T-cell (primary cell): ENCODE measurements at regions not wholly inside any gene's neighbourhood (a gene's known extent, or its start where the extent isn't known, plus 50 kb on each side); places are given as distances from the start of the nearest gene placed in this dataset.
"Not testable (repeated sequence)": the region's sequence is repeated elsewhere in the genome, so short reads cannot be mapped to it uniquely, and the experiment has no call there.

Experiments
- ATAC-seq, 4 experiments: fragments of 200-7000 bp in 3 of 4; fragments of 150-1000 bp in 1 of 4; cut with Tn5 transposase; replicated peaks in 1 of 4; 1 replicate in 3 of 4; 2 replicates in 1 of 4; pipeline ENCODE4 v1.10.0; 2021; ENCODE audit warnings: moderate library complexity in 3 of 4, mild to moderate bottlenecking in 2 of 4, moderate number of reproducible peaks in 1 of 4
- CTCF ChIA-PET, 2 donors: fragments of 300-600 bp; sonication (Branson Sonifier 250); formaldehyde crosslinking; loops; one replicate each; lab custom pipeline; 2022; ENCODE audit warnings: antibody characterized with exemption in 2 of 2; lab: Charles Lee
- POLR2A ChIA-PET, 2 donors: fragments of 300-600 bp; sonication (Branson Sonifier 250); formaldehyde crosslinking; loops; one replicate each; lab custom pipeline; 2022; ENCODE audit warnings: antibody characterized with exemption in 2 of 2; lab: Charles Lee
- DNase-seq, 35 experiments: peaks; one replicate each; pipeline versions ENCODE4 v3.0.0 to v3.0.0-alpha.2; 2013 to 2023
- H3K27ac ChIP-seq: one replicate; pipeline ENCODE4 v1.5.1; 2013; ENCODE audit warnings: low read length
- H3K27me3 ChIP-seq, 2 experiments: replicated peaks in 1 of 2; 1 replicate in 1 of 2; 2 replicates in 1 of 2; pipeline versions ENCODE4 v1.6.1 to v1.7.0; 2013; ENCODE audit warnings: low read length in 1 of 2, mixed read lengths in 1 of 2; ENCODE audit not compliant: control insufficient read depth in 2 of 2, insufficient read depth in 2 of 2; ENCODE audit errors: extremely low read depth in 1 of 2
- H3K36me3 ChIP-seq, 2 donors: 1 replicate in 1 of 2; 2 replicates in 1 of 2; pipeline versions ENCODE4 v1.6.1 to v1.7.0; 2013; ENCODE audit warnings: low read length in 1 of 2; ENCODE audit not compliant: control insufficient read depth in 2 of 2, insufficient read depth in 1 of 2; ENCODE audit errors: extremely low read depth in 1 of 2
- H3K4me1 ChIP-seq, 2 experiments: 1 replicate in 1 of 2; 2 replicates in 1 of 2; pipeline versions ENCODE4 v1.6.1 to v1.7.0; 2013; ENCODE audit warnings: low read length in 2 of 2, mixed read lengths in 1 of 2; ENCODE audit not compliant: insufficient read depth in 2 of 2, control insufficient read depth in 1 of 2; ENCODE audit errors: extremely low read depth in 1 of 2
- H3K4me3 ChIP-seq, 2 donors: 1 replicate in 1 of 2; 2 replicates in 1 of 2; pipeline versions ENCODE4 v1.5.1 to v1.7.0; 2013; ENCODE audit warnings: mild to moderate bottlenecking in 2 of 2, low read length in 1 of 2, moderate library complexity in 1 of 2; ENCODE audit not compliant: control insufficient read depth in 1 of 2; ENCODE audit errors: extremely low read depth in 1 of 2
- H3K9me3 ChIP-seq: 2 replicates; pipeline ENCODE4 v1.7.0; 2013
- H3K27ac Mint-ChIP-seq, 2 donors: one replicate each; pipeline ENCODE4 v1.8.0; 2020 to 2021; ENCODE audit warnings: mild to moderate bottlenecking in 2 of 2, mixed read lengths in 2 of 2
- H3K27me3 Mint-ChIP-seq, 2 donors: one replicate each; pipeline ENCODE4 v1.8.0; 2021 to 2022; ENCODE audit warnings: mixed read lengths in 2 of 2
- H3K36me3 Mint-ChIP-seq: one replicate; pipeline ENCODE4 v1.8.0; 2021; ENCODE audit warnings: mixed read lengths
- H3K4me1 Mint-ChIP-seq, 3 donors: one replicate each; pipeline ENCODE4 v1.8.0; 2020 to 2022; ENCODE audit warnings: mixed read lengths in 3 of 3, mild to moderate bottlenecking in 1 of 3
- H3K4me3 Mint-ChIP-seq, 3 donors: one replicate each; pipeline ENCODE4 v1.8.0; 2020 to 2022; ENCODE audit warnings: mild to moderate bottlenecking in 3 of 3, mixed read lengths in 3 of 3, moderate library complexity in 3 of 3
- H3K9me3 Mint-ChIP-seq, 3 donors: one replicate each; pipeline ENCODE4 v1.8.0; 2020 to 2022; ENCODE audit warnings: mixed read lengths in 3 of 3
- WGBS: methylation state at CpG from one replicate; pipeline ENCODE4 v1.1.5; 2013; ENCODE audit warnings: missing lambda C conversion rate; ENCODE audit not compliant: insufficient coverage; 5-methylcytosine and 5-hydroxymethylcytosine counted together

GRCh38 chr5:44099643-44100042, 289.6 kb downstream of the FGF10 start:
- ChIA-PET CTCF (no interaction called here), POLR2A (no interaction called here)
- no peaks in the 10 kb centered on the region for H3K27me3 ChIP-seq
- no peak for ATAC-seq
- H3K4me3 ChIP-seq, result no peak overlapping the region
- Mint-ChIP-seq H3K36me3 (no peaks in the 10 kb centered on the region), H3K9me3 (peaks cover 4 to 25% (median 15%) of the 10 kb centered on the region in 3 donors), H3K4me3 (no peak overlapping the region), H3K4me1 (no peaks in the 10 kb centered on the region), H3K27ac (no peak overlapping the region), H3K27me3 (no peaks in the 10 kb centered on the region)
- no peak overlapping the region for H3K27ac ChIP-seq
- WGBS, result no CpG with 5 or more reads among the region's 2 CpGs
- H3K4me1 ChIP-seq, result no peaks in the 10 kb centered on the region
- DNase-seq, result no peak
- H3K36me3 ChIP-seq, result no peaks in the 10 kb centered on the region
- H3K9me3 ChIP-seq, result no peaks in the 10 kb centered on the region

- Mint-ChIP-seq H3K4me1 (no peaks in the 10 kb centered on the region), H3K36me3 (no peaks in the 10 kb centered on the region), H3K27me3 (no peaks in the 10 kb centered on the region), H3K4me3 (no peak overlapping the region), H3K27ac (no peak overlapping the region), H3K9me3 (peaks cover 0 to 8% (median 6%) of the 10 kb centered on the region in 3 donors)
- no peak for DNase-seq
- Histone ChIP-seq H3K4me3 (no peak overlapping the region), H3K27ac (no peak overlapping the region), H3K4me1 (no peaks in the 10 kb centered on the region), H3K27me3 (no peaks in the 10 kb centered on the region), H3K9me3 (no peaks in the 10 kb centered on the region), H3K36me3 (no peaks in the 10 kb centered on the region)
- WGBS, result no CpG with 5 or more reads among the region's 1 CpG
- ATAC-seq, result no peak
- ChIA-PET POLR2A (interaction anchor here in 1 of 2 donors (0.7 kb wide), 1 partner anchor 1750 kb away, joined by 4 read pairs; no protein-coding TSS in a partner anchor), CTCF (no interaction called here)
Measured at GRCh38 chr5:44089424-44090144, 299.6 kb downstream of the FGF10 start.

- Histone ChIP-seq H3K4me1 (no peaks in the 10 kb centered on the region), H3K27me3 (no peaks in the 10 kb centered on the region), H3K27ac (no peak overlapping the region), H3K36me3 (no peaks in the 10 kb centered on the region), H3K4me3 (no peak overlapping the region), H3K9me3 (no peaks in the 10 kb centered on the region)
- CTCF ChIA-PET, result no interaction called here
- ATAC-seq (no peak), DNase-seq (no peak)
- Mint-ChIP-seq H3K9me3 (peaks cover 6 to 16% (median 14%) of the 10 kb centered on the region in 3 donors), H3K4me1 (no peaks in the 10 kb centered on the region), H3K27me3 (no peaks in the 10 kb centered on the region), H3K27ac (no peak overlapping the region), H3K4me3 (no peak overlapping the region), H3K36me3 (no peaks in the 10 kb centered on the region)
- POLR2A ChIA-PET, result interaction anchor here in 1 of 2 donors (0.6 kb wide), 1 partner anchor 392 kb away, joined by 7 read pairs; no protein-coding TSS in a partner anchor
Measured at GRCh38 chr5:44085083-44085482, 304.1 kb downstream of the FGF10 start.

GRCh38 chr5:44074547-44074946, 314.7 kb downstream of the FGF10 start:
- H3K36me3 Mint-ChIP-seq, H3K4me1 Mint-ChIP-seq, H3K4me3 Mint-ChIP-seq, H3K27ac Mint-ChIP-seq, H3K9me3 ChIP-seq, POLR2A ChIA-PET, H3K4me3 ChIP-seq, H3K4me1 ChIP-seq, H3K27me3 Mint-ChIP-seq, ATAC-seq, DNase-seq, H3K36me3 ChIP-seq, H3K27me3 ChIP-seq, H3K27ac ChIP-seq: not testable (repeated sequence)
- CTCF ChIA-PET, result interaction anchor here in 1 of 2 donors (0.7 kb wide), 1 partner anchor 1325 kb away, joined by 4 read pairs; no protein-coding TSS in a partner anchor
- WGBS, result 90% methylated on average over 9 of the region's 21 CpGs
- H3K9me3 Mint-ChIP-seq, result peaks cover 6 to 15% (median 6%) of the 10 kb centered on the region in 3 donors

- CTCF ChIA-PET, result no interaction called here
- ATAC-seq, result no peak
- H3K27me3 Mint-ChIP-seq, result no peaks in the 10 kb centered on the region
Measured at GRCh38 chr5:44051591-44051990, 337.6 kb downstream of the FGF10 start.

GRCh38 chr5:44048276-44048984, 340.8 kb downstream of the FGF10 start:
- DNase-seq (no peak), ATAC-seq (no peak)
- Histone ChIP-seq H3K27me3 (no peaks in the 10 kb centered on the region), H3K36me3 (no peaks in the 10 kb centered on the region), H3K27ac (no peak overlapping the region), H3K4me3 (no peak overlapping the region), H3K4me1 (no peaks in the 10 kb centered on the region), H3K9me3 (peaks cover 2% of the 10 kb centered on the region)
- H3K36me3 Mint-ChIP-seq, result no peaks in the 10 kb centered on the region
- CTCF ChIA-PET, result no interaction called here
- POLR2A ChIA-PET, result no interaction called here
- H3K4me1 Mint-ChIP-seq, result no peaks in the 10 kb centered on the region
- H3K9me3 Mint-ChIP-seq, result peaks cover 7 to 16% (median 10%) of the 10 kb centered on the region in 3 donors
- WGBS, result 80% methylated on average over 1 of the region's 4 CpGs
- no peak overlapping the region for H3K4me3 Mint-ChIP-seq
- no peaks in the 10 kb centered on the region for H3K27me3 Mint-ChIP-seq
- no peak overlapping the region for H3K27ac Mint-ChIP-seq

More at GRCh38 chr5:44051591-44051990, 337.6 kb downstream of the FGF10 start:
- no peaks in the 10 kb centered on the region for H3K4me1 ChIP-seq
- H3K27ac Mint-ChIP-seq, result no peak overlapping the region
- no peak overlapping the region for H3K27ac ChIP-seq
- no CpG with 5 or more reads among the region's 2 CpGs for WGBS
- H3K4me1 Mint-ChIP-seq, result no peaks in the 10 kb centered on the region
- peaks cover 5 to 11% (median 9%) of the 10 kb centered on the region in 3 donors for H3K9me3 Mint-ChIP-seq
- peaks cover 2% of the 10 kb centered on the region for H3K9me3 ChIP-seq
- no peaks in the 10 kb centered on the region for H3K27me3 ChIP-seq
- DNase-seq, result no peak
- no peaks in the 10 kb centered on the region for H3K36me3 Mint-ChIP-seq
- H3K4me3 ChIP-seq, result no peak overlapping the region
- POLR2A ChIA-PET, result no interaction called here
- H3K4me3 Mint-ChIP-seq, result no peak overlapping the region
- no peaks in the 10 kb centered on the region for H3K36me3 ChIP-seq
